ENCODE measurements at regions not wholly inside any gene's neighbourhood (a gene's known extent, or its start where the extent isn't known, plus 50 kb on each side); places are given as distances from the start of the nearest gene placed in this dataset.

DNA sequence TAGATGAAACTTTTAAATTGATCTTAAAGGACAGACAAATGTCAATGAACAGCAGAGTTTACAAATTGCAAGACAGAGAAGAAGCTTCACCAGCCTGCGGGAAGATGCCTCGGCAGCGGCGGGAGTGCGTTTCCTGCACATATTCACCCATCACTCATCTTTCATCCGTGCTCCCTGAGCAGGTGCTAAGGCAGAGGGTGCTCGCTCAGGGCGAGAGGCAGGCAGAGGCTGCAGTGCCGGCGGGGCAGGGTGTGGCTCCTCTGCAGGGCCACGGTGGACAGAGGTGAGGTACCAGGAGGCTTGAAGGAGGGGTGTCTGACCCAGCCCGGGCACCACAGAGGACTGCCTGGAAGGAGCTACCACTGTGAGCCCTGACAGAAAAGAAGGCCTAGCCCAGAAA lies 155.2 kb upstream of the PPP2R2D start:
- TF ChIP-seq, protein P1, sequence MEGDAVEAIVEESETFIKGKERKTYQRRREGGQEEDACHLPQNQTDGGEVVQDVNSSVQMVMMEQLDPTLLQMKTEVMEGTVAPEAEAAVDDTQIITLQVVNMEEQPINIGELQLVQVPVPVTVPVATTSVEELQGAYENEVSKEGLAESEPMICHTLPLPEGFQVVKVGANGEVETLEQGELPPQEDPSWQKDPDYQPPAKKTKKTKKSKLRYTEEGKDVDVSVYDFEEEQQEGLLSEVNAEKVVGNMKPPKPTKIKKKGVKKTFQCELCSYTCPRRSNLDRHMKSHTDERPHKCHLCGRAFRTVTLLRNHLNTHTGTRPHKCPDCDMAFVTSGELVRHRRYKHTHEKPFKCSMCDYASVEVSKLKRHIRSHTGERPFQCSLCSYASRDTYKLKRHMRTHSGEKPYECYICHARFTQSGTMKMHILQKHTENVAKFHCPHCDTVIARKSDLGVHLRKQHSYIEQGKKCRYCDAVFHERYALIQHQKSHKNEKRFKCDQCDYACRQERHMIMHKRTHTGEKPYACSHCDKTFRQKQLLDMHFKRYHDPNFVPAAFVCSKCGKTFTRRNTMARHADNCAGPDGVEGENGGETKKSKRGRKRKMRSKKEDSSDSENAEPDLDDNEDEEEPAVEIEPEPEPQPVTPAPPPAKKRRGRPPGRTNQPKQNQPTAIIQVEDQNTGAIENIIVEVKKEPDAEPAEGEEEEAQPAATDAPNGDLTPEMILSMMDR (IDR thresholded peaks at IDR 0.05), result no peak
- TF ChIP-seq POLR2A (IDR thresholded peaks at IDR 0.05), result no peak

Data from Peyer's patch (tissue), 4 donors.